GM12872 (cell line): ENCODE measurements at regions not wholly inside any gene's neighbourhood (a gene's known extent, or its start where the extent isn't known, plus 50 kb on each side); places are given as distances from the start of the nearest gene placed in this dataset.

Source experiments
- TF ChIP-seq, protein P1 (sequence below): IDR thresholded peaks from 3 replicates; pipeline ENCODE4 v1.5.1; 2011; ENCODE audit warnings: low read depth, mild to moderate bottlenecking, low read length, moderate library complexity; ENCODE audit not compliant: insufficient read depth

DNA sequence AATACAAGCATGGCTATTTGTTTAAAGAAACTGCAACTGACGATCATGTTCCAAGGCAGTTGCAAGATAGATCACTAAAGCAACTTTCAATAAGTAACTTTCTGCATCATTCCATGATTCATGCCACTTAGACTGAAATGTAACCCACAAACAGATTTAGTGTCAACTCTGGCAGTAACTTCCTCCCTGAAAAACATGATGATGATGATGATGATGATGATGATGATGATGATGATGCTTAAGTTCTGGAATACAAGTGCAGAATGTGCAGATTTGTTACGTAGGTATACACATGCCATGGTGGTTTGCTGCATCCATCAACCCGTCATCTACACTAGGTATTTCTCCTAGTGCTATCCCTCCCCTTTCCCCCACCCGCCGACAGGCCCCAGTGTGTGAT, 754.7 kb downstream of the INHBA start:
- TF ChIP-seq, protein P1, sequence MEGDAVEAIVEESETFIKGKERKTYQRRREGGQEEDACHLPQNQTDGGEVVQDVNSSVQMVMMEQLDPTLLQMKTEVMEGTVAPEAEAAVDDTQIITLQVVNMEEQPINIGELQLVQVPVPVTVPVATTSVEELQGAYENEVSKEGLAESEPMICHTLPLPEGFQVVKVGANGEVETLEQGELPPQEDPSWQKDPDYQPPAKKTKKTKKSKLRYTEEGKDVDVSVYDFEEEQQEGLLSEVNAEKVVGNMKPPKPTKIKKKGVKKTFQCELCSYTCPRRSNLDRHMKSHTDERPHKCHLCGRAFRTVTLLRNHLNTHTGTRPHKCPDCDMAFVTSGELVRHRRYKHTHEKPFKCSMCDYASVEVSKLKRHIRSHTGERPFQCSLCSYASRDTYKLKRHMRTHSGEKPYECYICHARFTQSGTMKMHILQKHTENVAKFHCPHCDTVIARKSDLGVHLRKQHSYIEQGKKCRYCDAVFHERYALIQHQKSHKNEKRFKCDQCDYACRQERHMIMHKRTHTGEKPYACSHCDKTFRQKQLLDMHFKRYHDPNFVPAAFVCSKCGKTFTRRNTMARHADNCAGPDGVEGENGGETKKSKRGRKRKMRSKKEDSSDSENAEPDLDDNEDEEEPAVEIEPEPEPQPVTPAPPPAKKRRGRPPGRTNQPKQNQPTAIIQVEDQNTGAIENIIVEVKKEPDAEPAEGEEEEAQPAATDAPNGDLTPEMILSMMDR = no peak

DNA sequence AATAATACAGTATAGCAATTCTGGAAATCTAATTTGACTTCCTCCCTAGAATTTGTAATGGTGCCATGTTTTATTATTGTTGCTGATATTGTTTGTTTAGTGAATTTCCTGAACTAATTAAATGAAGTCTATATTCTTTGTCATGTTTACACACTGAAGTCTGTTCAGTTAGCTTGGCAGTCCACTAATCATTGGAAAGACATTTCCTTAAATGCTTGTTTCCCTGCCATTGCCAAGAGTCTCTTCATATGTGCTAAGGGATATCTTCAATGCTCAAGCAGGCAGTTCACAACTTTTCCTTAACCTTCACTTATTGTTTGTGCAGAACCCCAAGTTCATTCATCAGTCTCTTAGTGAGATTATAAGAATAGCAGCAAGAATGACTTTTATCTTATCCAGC, 755.3 kb downstream of the INHBA start:
- TF ChIP-seq, protein P1 = no peak

DNA sequence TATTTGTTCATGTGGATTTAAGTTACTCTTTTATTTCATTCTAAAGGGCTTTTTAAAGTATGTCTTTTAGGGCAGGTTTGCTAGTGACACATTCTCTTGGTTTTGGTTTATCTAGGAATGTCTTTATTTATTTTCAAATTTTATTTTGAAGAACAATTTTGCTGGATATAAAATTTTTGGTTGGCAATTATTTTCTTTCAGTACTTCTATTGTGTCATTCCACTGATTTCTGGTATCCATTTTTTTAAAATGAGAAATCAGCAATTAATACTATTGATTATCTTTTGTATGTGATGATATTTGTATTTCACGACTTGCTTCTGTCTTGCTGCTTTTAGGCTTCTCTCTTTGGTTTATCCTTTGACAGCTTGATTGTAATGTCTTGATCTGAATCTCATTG, 756.3 kb downstream of the INHBA start:
- TF ChIP-seq, protein P1 = no peak

DNA sequence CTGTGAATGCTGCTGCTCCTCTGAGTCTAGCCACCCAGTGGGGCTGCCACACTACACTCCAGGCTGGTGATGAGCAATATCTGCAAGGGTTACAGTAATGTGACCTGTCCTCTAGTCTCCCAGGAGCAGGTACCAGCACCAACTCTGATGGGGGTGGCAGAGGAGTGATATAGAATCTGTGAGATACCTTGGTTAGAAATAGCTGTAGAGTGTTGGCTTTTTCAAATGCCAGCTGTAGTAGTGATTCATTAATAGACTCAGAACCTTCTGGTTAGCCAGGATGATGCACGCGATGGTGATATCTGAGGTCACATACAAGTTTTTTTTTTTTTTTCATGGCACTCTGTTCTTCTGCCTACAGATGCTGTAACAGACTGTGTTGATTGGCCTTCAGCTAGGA, 757.1 kb downstream of the INHBA start:
- TF ChIP-seq, protein P1 = no peak

DNA sequence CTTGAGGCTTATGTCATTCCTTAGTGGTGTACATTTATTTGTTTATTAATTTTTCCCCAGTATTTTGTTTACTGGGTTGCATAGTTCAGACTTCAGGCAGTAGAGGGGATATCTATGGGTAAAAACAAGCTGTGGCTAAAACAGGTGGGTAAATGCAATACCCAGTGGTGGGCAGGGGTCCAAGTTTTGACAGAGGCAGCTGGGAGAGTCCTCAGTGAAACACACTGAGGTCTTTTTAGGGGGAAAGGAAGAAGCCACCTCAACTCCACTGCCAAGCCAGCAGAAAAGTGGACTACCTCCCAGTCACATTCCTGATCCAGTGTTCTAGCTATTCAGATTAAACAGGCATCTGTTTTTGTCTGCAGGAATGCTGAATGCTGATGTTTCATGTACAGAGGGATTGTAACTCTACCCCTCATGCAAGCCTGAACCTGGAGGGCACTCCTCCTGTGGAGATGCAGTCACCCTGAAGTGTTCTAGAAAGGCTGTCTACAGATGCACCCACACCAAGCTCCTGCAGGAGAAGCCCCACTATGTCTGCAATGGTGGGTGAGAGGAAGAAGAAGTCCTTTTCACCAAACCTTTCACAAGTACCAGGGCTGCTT, 757.8 kb downstream of the INHBA start:
- TF ChIP-seq, protein P1 = no peak

DNA sequence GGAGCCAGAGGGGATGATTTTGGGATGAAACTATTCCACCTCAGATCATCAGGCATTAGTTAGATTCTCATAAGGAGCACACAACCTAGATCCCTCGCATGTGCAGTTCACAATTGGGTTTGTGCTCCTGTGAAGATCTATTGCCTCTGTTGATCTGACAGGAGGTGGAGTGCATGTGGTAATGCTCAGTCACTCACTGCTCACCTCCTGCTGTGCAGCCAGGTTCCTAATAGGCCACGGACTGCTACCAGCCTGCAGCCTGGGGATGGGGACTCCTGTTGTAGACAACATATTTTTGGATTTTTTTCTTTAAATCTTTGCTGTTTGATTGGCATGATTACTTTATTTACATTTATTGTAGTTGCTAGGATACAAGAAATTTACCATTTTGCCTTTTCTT, 765.0 kb downstream of the INHBA start:
- TF ChIP-seq, protein P1 = no peak

DNA sequence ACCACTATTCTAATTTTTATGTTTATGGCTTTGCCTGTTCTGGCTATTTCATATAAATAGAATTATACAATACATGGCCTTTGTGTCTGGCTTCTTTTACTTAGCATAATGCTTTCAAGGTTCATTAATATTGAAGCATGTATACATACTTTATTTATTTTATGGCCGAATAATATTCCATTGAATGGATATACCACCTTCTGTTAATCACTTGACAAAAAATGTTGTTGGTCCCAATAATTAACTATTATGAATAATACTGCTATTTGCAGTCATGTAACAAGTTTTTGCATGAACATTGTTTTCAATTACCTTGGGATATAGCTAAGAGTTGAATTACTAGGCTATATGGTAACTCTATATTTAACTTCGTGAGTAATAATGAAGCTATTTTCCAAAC, 767.5 kb downstream of the INHBA start:
- TF ChIP-seq, protein P1 = no peak

DNA sequence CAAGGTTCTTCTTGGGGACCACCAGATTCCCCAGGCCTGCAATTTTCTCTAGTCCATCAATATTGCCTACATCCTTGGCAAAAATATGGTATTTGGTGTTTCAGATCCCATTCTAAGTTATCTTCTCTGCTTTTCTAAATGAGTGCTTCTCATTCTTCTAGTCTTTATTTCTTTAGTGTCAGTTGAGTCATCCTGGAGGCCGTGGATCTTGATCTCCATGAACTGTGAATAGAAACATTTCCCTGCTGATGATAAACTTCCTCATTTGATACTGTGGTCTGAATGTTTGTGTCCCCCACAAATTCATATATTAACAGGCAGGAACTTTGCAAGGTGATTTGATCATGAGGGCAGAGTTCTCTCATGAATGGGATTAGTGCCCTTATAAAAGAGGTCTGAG, 779.3 kb downstream of the INHBA start:
- TF ChIP-seq, protein P1 = no peak
